ENCODE measurements at regions not wholly inside any gene's neighbourhood (a gene's known extent, or its start where the extent isn't known, plus 50 kb on each side); places are given as distances from the start of the nearest gene placed in this dataset.

GRCh38 chr5:86371061-86371460 lies 246.7 kb upstream of the COX7C start:
- DNase-seq (ENCODE audit: low spot score in 2 of 2, unreplicated experiment in 2 of 2): no peak
- Mint-ChIP-seq H3K27ac (no peak overlapping the region), H3K27me3 (ENCODE audit: low read depth) (no peaks in the 10 kb centered on the region), H3K36me3 (peaks cover 2% of the 10 kb centered on the region), H3K4me1 (peaks cover 6% of the 10 kb centered on the region), H3K9me3 (peaks cover 14% of the 10 kb centered on the region), H3K4me3 (no peak overlapping the region)
- TF ChIP-seq, protein P1, sequence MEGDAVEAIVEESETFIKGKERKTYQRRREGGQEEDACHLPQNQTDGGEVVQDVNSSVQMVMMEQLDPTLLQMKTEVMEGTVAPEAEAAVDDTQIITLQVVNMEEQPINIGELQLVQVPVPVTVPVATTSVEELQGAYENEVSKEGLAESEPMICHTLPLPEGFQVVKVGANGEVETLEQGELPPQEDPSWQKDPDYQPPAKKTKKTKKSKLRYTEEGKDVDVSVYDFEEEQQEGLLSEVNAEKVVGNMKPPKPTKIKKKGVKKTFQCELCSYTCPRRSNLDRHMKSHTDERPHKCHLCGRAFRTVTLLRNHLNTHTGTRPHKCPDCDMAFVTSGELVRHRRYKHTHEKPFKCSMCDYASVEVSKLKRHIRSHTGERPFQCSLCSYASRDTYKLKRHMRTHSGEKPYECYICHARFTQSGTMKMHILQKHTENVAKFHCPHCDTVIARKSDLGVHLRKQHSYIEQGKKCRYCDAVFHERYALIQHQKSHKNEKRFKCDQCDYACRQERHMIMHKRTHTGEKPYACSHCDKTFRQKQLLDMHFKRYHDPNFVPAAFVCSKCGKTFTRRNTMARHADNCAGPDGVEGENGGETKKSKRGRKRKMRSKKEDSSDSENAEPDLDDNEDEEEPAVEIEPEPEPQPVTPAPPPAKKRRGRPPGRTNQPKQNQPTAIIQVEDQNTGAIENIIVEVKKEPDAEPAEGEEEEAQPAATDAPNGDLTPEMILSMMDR (IDR thresholded peaks at IDR 0.05; ENCODE audit: unreplicated experiment): no peak

GRCh38 chr5:86374611-86375010 lies 243.1 kb upstream of the COX7C start:
- Mint-ChIP-seq H3K4me1 (peaks cover 6% of the 10 kb centered on the region), H3K36me3 (peaks cover 2% of the 10 kb centered on the region), H3K9me3 (peaks cover 14% of the 10 kb centered on the region), H3K27me3 (ENCODE audit: low read depth) (no peaks in the 10 kb centered on the region), H3K27ac (no peak overlapping the region), H3K4me3 (no peak overlapping the region)
- no peak for DNase-seq (ENCODE audit: low spot score in 2 of 2, unreplicated experiment in 2 of 2)
- TF ChIP-seq, protein P1 (IDR thresholded peaks at IDR 0.05; ENCODE audit: unreplicated experiment): no peak

DNA sequence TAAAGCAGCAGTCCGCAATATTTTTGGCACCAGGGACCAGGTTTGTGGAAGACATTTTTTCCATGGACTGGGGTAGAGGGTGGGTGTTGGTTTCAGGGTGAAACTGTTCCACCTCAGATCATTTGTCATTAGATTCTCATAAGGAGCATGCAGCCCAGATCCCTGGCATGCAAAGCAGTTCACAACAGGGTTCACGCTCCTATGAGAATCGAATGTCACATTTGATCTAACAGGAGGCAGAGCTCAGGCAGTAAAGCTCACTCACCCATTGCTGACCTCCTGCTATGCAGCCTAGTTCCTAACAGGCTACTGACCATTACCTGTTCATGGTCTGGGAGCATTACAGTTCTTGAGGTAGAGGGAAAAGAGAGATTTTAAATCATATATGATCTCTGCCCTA lies 241.5 kb upstream of the COX7C start:
- no peak overlapping the region for H3K27ac Mint-ChIP-seq

DNA sequence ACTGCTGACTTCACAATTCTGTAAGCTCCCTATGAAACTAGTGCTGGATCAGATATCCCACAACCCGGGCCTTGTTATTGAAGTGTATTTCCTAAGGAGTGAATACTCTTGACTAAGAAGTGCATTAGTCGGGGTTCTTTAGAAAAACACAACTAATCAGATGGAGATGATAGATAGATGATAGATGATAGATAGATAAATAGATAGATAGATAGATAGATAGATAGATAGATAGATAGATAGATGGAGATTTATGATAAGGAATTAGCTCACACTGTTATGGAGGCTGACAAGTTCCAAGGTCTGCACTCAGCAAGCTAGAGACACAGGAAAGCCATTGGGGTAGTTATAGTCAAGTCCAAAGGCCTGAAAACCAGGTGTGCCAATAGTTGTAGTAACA lies 214.6 kb upstream of the COX7C start:
- H3K27ac Mint-ChIP-seq: no peak overlapping the region
- peaks cover 5% of the 10 kb centered on the region for H3K4me1 Mint-ChIP-seq
- H3K36me3 Mint-ChIP-seq: no peaks in the 10 kb centered on the region
- no peak for DNase-seq (ENCODE audit: low spot score in 2 of 2, unreplicated experiment in 2 of 2)
- H3K9me3 Mint-ChIP-seq: no peaks in the 10 kb centered on the region
- TF ChIP-seq, protein P1 (IDR thresholded peaks at IDR 0.05; ENCODE audit: unreplicated experiment): no peak
- H3K4me3 Mint-ChIP-seq: no peak overlapping the region
- H3K27me3 Mint-ChIP-seq (ENCODE audit: low read depth): peaks cover 3% of the 10 kb centered on the region

More for the DNA sequence above, 241.5 kb upstream of the COX7C start:
- TF ChIP-seq, protein P1 (IDR thresholded peaks at IDR 0.05; ENCODE audit: unreplicated experiment): no peak
- DNase-seq (ENCODE audit: low spot score in 2 of 2, unreplicated experiment in 2 of 2): no peak
- no peaks in the 10 kb centered on the region for H3K27me3 Mint-ChIP-seq (ENCODE audit: low read depth)
- H3K4me3 Mint-ChIP-seq: no peak overlapping the region
- H3K4me1 Mint-ChIP-seq: peaks cover 3% of the 10 kb centered on the region
- H3K36me3 Mint-ChIP-seq: peaks cover 2% of the 10 kb centered on the region
- H3K9me3 Mint-ChIP-seq: peaks cover 14% of the 10 kb centered on the region

GRCh38 chr5:86404256-86404655 lies 213.5 kb upstream of the COX7C start:
- DNase-seq (ENCODE audit: low spot score in 2 of 2, unreplicated experiment in 2 of 2): no peak
- no peak overlapping the region for H3K27ac Mint-ChIP-seq
- no peaks in the 10 kb centered on the region for H3K36me3 Mint-ChIP-seq
- peaks cover 3% of the 10 kb centered on the region for H3K27me3 Mint-ChIP-seq (ENCODE audit: low read depth)
- no peak overlapping the region for H3K4me3 Mint-ChIP-seq
- H3K4me1 Mint-ChIP-seq: peaks cover 5% of the 10 kb centered on the region
- H3K9me3 Mint-ChIP-seq: no peaks in the 10 kb centered on the region
- TF ChIP-seq, protein P1 (IDR thresholded peaks at IDR 0.05; ENCODE audit: unreplicated experiment): no peak

DNA sequence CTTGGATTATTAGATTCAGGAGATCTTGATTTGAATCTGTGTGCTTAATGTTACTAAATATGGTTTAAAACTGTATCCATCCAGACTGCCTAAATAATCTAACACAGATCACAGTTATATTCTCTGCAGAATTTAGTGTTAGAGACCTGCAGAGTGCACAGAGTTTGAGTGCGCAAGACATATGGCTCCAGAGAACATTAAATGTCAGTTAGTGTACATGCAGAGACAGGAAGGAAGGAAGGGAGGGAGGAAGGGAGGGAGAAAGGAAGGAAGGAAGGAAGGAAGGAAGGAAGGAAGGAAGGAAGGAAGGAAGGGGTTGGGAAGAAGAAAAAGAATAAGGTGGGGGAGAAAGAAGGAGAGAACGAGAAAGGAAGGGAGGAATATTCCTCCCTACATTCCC lies 210.0 kb upstream of the COX7C start:
- Mint-ChIP-seq H3K27ac (no peak overlapping the region), H3K9me3 (no peaks in the 10 kb centered on the region), H3K4me1 (peaks cover 6% of the 10 kb centered on the region), H3K27me3 (ENCODE audit: low read depth) (no peaks in the 10 kb centered on the region), H3K36me3 (no peaks in the 10 kb centered on the region), H3K4me3 (no peak overlapping the region)
- DNase-seq (ENCODE audit: low spot score in 2 of 2, unreplicated experiment in 2 of 2): no peak
- TF ChIP-seq, protein P1 (IDR thresholded peaks at IDR 0.05; ENCODE audit: unreplicated experiment): no peak

All from mesothelial cell of epicardium (in vitro differentiated cells).